GM19467 (cell line): ENCODE measurements at regions not wholly inside any gene's neighbourhood (a gene's known extent, or its start where the extent isn't known, plus 50 kb on each side); places are given as distances from the start of the nearest gene placed in this dataset.

ENCODE experiments used
- ATAC-seq: cut with Tn5 transposase; IDR thresholded peaks from one replicate; pipeline ENCODE4 v1.9.1; 2021; ENCODE audit warnings: mild to moderate bottlenecking, moderate library complexity; ENCODE audit not compliant: unreplicated experiment

- no peak for ATAC-seq
Measured at GRCh38 chr20:12638633-12639312, 370.0 kb upstream of the SPTLC3 start.

DNA sequence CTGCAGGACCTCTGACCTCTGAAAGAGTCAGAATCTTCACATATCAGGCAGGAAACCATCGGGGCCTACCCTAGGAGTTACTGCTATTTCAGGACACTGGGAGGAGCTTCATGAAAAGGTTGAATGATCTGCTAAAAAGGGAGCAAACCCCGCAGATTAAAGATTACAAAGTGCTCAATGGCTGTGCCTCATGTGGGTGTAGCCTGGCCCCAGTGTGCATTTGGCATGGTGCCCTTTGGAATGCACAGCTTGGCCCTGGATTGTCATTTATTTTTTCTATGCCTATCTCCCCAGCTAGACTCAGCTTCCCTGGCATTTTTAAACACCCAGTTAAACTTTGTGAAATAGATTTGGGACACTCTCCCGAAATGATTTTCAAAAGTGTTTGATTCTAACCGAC is 368.5 kb upstream of the SPTLC3 start:
- no peak for ATAC-seq

- no peak for ATAC-seq
Measured at GRCh38 chr20:12641619-12642018, 367.2 kb upstream of the SPTLC3 start.

DNA sequence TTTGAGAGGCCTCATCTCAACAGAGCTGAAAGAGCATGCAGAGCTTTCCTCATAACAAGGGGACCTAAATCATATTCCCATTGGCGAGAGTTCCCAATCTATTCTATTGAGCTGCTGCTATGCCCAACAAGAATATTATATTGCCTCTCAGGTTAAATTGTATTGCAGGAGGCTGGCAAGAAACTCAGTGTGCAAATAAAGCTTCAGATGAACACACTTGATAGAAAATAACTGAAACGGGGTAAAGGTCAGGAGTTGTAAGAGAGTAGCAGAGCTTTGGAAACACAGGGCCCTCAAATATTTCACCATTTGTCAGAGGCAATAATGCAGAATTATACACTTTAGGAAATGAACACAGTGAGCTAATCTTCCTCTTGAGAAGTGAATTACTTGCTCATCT is 364.3 kb upstream of the SPTLC3 start:
- no peak for ATAC-seq

- no peak for ATAC-seq
Measured at GRCh38 chr20:12649234-12649633, 359.5 kb upstream of the SPTLC3 start.

GRCh38 chr20:12653642-12654041 is 355.1 kb upstream of the SPTLC3 start:
- ATAC-seq, result no peak

DNA sequence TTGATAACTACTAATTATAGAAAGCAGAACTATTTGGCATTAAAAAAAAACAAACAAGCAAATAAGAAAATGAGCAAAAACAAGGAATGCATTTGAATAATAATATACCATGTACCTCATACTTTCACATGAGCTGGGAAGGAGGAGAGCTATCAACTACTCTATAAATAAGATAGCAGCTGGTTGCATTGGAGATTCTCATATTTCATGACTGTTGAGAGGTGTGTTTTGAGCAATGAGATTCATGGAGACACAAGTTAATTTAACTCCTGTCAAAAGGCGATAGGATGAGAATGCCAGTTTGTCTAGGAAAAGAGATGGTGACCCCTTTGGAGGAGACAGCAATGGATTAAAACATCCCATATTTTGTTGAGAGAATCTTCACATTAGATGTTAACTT is 348.8 kb upstream of the SPTLC3 start:
- no peak for ATAC-seq

- no peak for ATAC-seq
Measured at GRCh38 chr20:12660918-12661317, 347.9 kb upstream of the SPTLC3 start.

DNA sequence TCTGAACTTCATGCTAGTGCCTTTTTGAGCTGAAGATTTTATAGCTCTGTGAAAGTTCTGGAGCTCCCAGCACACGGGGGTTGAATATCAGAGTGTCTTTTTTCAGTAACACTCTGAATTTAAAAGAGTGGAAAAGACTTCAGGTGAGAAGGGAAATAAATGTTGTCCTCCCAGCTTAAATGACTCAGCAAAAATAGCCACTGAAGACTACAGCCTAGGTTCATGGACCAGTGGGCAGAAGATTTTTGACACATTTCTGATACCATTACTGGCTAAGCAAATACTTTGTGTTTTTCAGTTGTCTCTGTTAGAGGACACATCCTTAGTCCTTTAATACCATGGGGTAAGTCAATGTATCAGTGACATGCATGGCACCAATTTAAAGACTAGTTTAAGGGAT is 338.5 kb upstream of the SPTLC3 start:
- ATAC-seq, result no peak

GRCh38 chr20:12673352-12673751 is 335.4 kb upstream of the SPTLC3 start:
- no peak for ATAC-seq

GRCh38 chr20:12677925-12678324 is 330.8 kb upstream of the SPTLC3 start:
- no peak for ATAC-seq

GRCh38 chr20:12679447-12679846 is 329.3 kb upstream of the SPTLC3 start:
- no peak for ATAC-seq

DNA sequence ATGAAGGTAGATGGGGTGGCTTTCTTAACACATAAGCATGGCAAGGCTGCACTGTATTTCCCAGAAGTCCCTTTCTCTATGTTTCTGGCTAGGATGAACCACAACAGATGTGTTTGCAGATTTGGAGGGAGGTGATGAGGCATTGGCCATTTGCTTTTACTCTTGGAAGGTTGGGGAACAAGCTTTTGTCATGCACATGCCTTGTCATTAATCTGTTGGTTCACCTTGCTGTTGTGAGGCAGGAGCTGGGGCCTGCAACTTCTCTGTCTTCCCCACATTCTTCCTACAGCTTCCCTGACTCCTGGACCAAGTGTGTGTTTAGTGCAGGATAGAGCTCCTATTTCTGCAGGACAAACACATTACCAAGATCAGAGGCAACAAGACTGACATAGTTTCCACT is 326.2 kb upstream of the SPTLC3 start:
- no peak for ATAC-seq

DNA sequence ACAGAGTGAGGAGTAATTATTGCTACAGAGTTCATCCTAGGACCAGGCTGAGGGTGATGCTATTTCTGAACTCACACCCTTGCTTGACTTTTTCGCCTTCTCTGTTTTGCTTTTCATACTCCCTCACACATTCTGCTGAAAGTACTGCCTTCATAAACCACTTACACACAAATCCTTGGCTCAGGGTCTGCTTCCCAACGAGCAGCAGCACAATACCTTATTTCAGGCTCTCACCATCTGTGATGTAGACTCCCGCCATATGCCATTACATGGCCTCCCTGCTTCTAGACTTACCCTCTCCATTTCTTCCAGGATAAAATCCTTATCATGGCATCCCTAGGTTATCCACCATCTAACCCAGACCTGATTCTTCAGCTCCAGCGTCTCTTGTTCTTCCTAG is 321.3 kb upstream of the SPTLC3 start:
- no peak for ATAC-seq

DNA sequence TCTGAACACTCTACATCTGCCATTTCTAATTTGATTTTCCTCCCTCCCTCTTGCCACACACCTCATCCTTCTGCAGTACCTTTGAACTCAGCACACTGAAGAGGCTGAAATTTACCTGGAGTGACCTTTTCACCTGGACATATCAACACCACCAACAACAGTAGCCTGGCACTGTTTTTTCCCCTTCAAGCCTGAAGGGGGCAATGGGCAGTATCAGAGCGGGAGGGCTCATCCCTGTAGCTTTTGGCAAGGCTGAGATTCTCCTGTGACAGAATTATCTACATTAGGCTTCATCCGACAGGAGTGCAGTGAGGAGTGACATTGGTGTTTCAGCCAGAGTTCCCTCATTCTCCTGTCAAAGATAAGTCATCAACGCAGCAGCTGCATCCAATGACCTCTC is 312.8 kb upstream of the SPTLC3 start:
- ATAC-seq, result no peak

GRCh38 chr20:12698817-12699216 is 310.0 kb upstream of the SPTLC3 start:
- no peak for ATAC-seq

- ATAC-seq, result no peak
Measured at GRCh38 chr20:12699374-12700228, 309.2 kb upstream of the SPTLC3 start.

GRCh38 chr20:12700701-12701100 is 308.1 kb upstream of the SPTLC3 start:
- no peak for ATAC-seq

DNA sequence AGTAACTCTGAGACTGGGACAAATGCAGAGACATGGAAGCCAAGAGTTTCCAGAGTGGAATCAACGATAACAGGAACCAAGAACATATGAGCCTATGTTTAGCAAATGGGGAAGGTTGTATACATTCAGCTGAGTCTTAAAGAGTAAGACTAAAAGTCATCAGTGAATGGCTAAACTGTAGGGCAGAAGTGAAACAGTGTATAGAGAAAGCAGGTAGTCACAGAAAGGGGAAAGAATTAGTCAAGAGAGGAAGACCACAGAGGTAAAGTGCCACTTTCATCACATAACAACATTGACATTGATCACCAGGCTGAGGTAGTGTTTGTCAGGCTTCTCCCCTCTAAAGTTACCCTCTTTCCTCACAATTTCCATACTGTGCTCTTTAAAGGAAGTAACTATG is 306.5 kb upstream of the SPTLC3 start:
- no peak for ATAC-seq

- no peak for ATAC-seq
Measured at GRCh38 chr20:12715371-12715770, 293.4 kb upstream of the SPTLC3 start.

DNA sequence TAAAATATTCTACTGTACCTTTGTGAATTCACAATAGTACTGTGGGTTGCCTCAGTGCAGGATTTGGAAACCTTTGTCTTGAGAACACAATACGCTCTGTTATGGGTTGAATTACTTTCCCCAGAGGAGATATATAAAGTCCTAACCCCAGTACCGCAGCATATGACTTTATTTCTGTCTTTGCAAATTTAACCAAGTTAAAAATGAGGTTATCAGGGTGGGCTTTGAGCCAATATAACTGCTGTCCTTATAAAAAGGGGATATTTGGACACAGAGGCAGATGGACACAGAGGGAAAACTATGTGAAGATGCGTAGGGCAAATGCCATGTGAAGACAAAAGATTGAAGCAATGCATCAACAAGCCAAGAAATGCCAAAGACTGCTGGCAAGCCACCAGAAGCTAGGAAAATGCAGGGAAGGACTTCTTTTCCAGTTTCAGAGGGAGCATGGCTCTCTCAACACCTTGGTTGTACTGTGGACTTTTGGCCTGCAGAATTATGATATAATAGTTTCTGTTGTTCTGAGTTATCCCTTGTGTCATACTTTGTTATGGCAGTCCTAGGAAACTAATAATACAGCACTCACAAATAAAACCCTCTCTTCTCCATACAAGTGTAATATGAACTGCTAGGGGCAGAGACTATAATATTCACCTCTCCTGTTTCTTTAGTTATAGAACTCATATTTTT is 292.6 kb upstream of the SPTLC3 start:
- no peak for ATAC-seq

DNA sequence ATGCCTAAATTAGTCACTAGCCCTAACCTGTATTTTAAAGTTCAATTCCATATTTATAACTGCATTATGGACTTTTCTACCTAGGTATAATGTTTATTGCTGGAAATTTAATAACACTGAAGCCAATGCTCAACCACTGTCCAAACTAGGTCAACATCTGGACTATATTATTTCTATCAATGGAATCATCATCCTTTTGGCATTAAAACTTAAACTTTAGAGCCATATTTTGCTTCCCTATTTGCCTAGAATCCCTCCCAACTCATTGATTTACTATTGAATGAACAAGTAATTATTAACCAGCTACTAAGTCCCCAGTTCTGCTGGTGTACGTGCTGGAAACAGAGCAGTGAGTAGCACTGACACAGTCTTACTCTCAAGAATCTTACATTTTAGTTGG is 291.7 kb upstream of the SPTLC3 start:
- no peak for ATAC-seq
